ENCODE measurements at regions not wholly inside any gene's neighbourhood (a gene's known extent, or its start where the extent isn't known, plus 50 kb on each side); places are given as distances from the start of the nearest gene placed in this dataset.
"Not testable (repeated sequence)": the region's sequence is repeated elsewhere in the genome, so short reads cannot be mapped to it uniquely, and the experiment has no call there.

GRCh38 chr17:77622084-77622483, 336.4 kb upstream of the TNRC6C start:
- not testable (repeated sequence) for TF ChIP-seq POLR2AphosphoS5, CTCF, EP300 (IDR thresholded peaks at IDR 0.05)
